Mucosa of rectum (tissue), 2 donors: ENCODE measurements at regions not wholly inside any gene's neighbourhood (a gene's known extent, or its start where the extent isn't known, plus 50 kb on each side); places are given as distances from the start of the nearest gene placed in this dataset.

Source experiments
- H3K27ac ChIP-seq, 2 donors: one replicate each; pipeline ENCODE4 v1.7.0; 2013; ENCODE audit warnings: inconsistent platforms in 2 of 2, low read depth in 2 of 2, low read length in 2 of 2
- H3K27me3 ChIP-seq, 2 donors: one replicate each; pipeline ENCODE4 v1.7.0; 2013; ENCODE audit warnings: low read length in 2 of 2; ENCODE audit not compliant: control insufficient read depth in 2 of 2, insufficient read depth in 2 of 2
- H3K36me3 ChIP-seq, 2 donors: one replicate each; pipeline ENCODE4 v1.7.0; 2013; ENCODE audit warnings: low read length in 2 of 2; ENCODE audit not compliant: control insufficient read depth in 2 of 2, insufficient read depth in 2 of 2
- H3K4me1 ChIP-seq, 2 donors: one replicate each; pipeline ENCODE4 v1.7.0; 2013; ENCODE audit warnings: low read length in 2 of 2, mild to moderate bottlenecking in 1 of 2; ENCODE audit not compliant: control insufficient read depth in 2 of 2, insufficient read depth in 2 of 2
- H3K4me3 ChIP-seq, 2 donors: one replicate each; pipeline ENCODE4 v1.7.0; 2013; ENCODE audit warnings: low read length in 2 of 2
- H3K9ac ChIP-seq, 2 donors: one replicate each; pipeline ENCODE4 v1.7.0; 2013; ENCODE audit warnings: low read length in 2 of 2, low read depth in 1 of 2, mild to moderate bottlenecking in 1 of 2
- H3K9me3 ChIP-seq, 2 donors: one replicate each; pipeline ENCODE4 v1.7.0; 2013; ENCODE audit warnings: low read length in 2 of 2; ENCODE audit not compliant: control insufficient read depth in 2 of 2
- donor health status: healthy.
- donor health status: Normal muscosa, but diverticular disease.

DNA sequence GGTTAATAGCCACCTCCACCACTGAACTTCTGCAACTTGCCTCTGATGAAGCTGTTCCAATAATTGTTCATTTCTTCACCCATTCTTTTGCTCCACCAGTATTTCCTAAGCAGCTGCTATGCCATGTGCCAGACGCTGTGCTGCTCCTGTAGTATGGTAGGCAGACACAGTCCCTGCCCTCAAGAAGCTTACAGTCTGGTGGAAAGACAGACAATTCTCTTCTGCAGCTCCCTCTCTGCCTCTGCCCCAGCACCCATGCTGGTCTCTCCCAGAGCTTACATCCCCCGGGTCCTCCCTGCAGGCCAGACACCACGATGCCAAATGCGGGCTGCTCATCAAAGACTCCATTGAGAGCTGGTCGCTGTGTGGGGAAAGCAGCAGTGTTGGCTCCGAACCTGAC, 111.6 kb upstream of the ESRRB start:
- Histone ChIP-seq H3K27me3 (no peaks in the 10 kb centered on the region), H3K4me1 (no peaks in the 10 kb centered on the region), H3K27ac (no peak overlapping the region), H3K9ac (no peak overlapping the region), H3K9me3 (no peaks in the 10 kb centered on the region), H3K36me3 (no peaks in the 10 kb centered on the region), H3K4me3 (no peak overlapping the region)

DNA sequence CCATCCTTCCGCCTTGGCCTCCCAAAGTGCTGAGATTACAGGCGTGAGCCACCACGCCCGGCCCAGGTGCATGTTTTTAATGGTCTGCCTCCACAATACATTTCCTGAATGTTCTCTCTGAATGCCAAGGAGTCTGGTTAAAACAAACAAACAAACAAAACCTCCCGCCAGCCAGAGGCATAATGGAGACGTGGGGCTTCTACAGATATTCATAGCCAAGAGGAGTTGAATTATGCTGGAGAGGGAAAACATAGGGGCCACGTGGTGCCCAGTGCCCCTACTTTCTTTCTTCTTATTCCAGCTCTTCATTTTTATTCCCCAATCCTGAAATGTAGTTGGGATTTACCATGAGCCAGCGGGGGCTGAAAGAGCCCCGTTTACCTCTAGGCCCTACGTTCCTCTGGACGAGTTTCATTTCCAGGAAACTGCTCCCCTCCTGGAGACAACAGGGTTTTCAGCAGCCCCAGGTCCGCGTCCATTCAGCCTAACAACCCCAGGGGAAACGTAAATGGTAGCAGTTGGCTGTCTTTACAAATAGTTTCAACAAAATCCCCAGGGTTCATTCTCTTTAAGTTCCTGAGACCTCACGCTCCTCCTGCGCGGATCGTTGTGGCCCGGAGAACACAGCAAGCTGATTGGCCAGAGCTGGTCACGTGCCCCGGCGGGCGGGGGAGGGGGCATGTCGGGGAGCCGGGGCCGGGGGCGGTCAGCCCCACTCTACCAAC, 108.5 kb upstream of the ESRRB start:
- Histone ChIP-seq H3K9me3 (no peaks in the 10 kb centered on the region), H3K27ac (no peak overlapping the region), H3K4me1 (no peaks in the 10 kb centered on the region), H3K4me3 (peak overlapping the region; percentile 59 to 69), H3K27me3 (no peaks in the 10 kb centered on the region), H3K9ac (peak overlapping the region in 1 of 2 donors; percentile 49), H3K36me3 (no peaks in the 10 kb centered on the region)

DNA sequence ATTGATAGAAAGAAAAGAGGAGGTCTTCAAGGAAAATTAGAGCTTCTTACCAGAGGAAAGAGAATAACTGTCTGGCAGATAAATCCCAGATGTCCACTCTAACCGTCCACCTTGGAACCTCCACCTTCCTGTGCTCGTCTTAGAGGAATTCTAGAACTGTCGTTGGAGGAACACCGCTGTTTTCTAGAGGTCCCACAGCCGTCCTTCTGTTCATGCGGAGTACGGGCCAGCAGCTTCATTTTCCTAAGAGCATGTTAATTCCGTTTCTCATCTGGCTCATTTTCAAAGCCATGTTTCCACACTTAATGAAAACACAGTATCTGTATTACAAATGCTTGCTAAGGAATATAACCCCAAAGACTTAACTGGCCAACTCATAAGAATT, 107.9 kb upstream of the ESRRB start:
- Histone ChIP-seq H3K27me3 (no peaks in the 10 kb centered on the region), H3K4me1 (no peaks in the 10 kb centered on the region), H3K36me3 (no peaks in the 10 kb centered on the region), H3K4me3 (peak overlapping the region; percentile 46 to 69), H3K9me3 (no peaks in the 10 kb centered on the region), H3K9ac (no peak overlapping the region), H3K27ac (no peak overlapping the region)

DNA sequence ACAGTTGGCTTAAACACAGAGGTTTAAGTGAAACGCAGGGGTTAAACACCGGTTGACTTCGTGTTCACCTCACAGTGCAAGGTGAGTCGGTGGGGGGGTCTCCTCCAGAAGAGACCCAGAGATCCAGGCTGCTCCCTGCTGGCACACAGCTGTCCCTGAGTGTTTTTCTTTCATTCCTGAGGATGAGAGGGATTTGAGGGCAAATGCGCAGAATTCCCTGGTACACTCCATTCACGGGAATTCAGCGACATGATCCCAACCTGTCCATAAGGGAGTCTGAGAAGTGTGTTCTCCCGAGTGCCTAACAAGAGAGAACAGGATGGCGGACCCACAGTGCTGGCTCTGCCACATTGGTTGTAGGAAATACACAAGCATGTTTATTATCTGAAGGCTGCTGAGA, 107.2 kb upstream of the ESRRB start:
- Histone ChIP-seq H3K9ac (no peak overlapping the region), H3K27ac (no peak overlapping the region), H3K36me3 (no peaks in the 10 kb centered on the region), H3K27me3 (no peaks in the 10 kb centered on the region), H3K4me1 (no peaks in the 10 kb centered on the region), H3K9me3 (no peaks in the 10 kb centered on the region), H3K4me3 (no peak overlapping the region)

DNA sequence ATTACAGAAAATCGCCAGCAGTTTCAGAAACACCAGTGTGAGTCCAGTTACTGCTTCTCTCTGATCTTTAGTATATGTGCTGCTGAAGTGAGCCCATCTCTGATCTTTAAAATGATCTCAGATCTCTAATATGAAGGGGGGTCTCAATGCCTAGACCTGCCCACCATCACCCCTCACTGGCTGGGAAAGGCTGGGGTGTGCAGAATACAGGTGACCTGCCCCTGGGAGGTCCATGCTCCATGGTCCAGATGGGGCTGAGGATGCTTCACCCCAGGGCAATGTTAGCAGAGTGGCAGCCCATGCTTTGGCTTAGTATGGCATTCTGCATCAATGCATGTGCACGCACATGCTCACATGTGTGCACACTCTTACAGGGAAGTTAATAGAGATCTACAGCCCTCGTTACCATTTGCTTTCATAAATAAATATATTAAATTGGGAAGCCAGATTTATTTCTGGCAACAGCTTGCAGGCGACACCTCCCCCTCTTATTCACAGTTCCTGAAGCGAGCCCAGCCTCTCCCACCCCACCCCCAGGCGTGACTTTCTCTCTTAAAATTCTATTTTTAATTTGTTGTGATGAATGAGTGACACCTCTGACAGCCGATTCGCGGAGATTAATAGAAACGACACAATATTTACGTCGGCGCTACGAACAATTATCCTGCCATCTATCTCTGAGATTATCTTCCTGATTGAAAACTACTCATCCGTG, 104.7 kb upstream of the ESRRB start:
- no peaks in the 10 kb centered on the region for H3K4me1 ChIP-seq
- H3K36me3 ChIP-seq: no peaks in the 10 kb centered on the region
- H3K9ac ChIP-seq: no peak overlapping the region
- H3K27me3 ChIP-seq: no peaks in the 10 kb centered on the region
- no peaks in the 10 kb centered on the region for H3K9me3 ChIP-seq
- no peak overlapping the region for H3K27ac ChIP-seq
- H3K4me3 ChIP-seq: no peak overlapping the region

DNA sequence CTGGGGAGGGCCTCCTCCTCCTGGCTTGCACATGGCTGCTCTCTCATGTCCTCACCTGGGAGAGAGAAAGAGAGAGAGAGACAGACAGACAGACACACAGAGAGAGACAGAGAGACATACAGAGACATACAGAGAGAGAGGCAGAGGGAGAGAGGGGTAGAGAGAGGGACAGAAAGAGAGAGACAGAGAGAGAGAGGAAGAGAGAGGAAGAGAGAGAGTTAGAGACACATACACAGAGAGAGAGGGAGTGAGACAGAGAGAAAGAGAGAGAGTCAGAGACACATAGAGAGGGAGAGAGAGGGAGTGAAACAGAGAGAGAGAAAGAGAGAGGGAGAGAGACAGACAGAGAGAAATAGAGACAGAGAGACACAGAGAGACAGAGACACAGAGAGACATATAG, 103.6 kb upstream of the ESRRB start:
- Histone ChIP-seq H3K9me3 (no peaks in the 10 kb centered on the region), H3K4me3 (no peak overlapping the region), H3K27ac (no peak overlapping the region), H3K27me3 (no peaks in the 10 kb centered on the region), H3K9ac (no peak overlapping the region), H3K36me3 (no peaks in the 10 kb centered on the region), H3K4me1 (no peaks in the 10 kb centered on the region)

DNA sequence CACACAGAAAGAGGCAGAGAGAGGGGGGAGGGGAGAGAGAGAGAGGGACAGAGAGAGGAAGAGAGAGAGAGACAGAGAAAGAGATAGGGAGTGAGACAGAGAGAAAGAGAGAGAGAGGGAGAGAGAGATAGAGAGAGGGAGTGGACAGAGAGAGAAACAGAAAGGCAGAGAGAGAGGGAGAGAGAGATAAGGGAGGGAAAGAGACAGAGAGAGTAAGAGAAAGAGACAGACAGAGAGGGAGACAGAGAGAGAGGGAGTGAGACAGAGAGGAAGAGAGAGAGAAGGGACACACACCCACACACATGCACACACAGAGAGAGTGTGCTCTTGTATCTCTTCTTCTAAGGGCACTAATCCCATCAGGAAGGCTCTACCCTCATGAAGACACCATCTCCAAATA, 103.2 kb upstream of the ESRRB start:
- Histone ChIP-seq H3K9me3 (no peaks in the 10 kb centered on the region), H3K27ac (no peak overlapping the region), H3K27me3 (no peaks in the 10 kb centered on the region), H3K4me3 (no peak overlapping the region), H3K4me1 (no peaks in the 10 kb centered on the region), H3K9ac (no peak overlapping the region), H3K36me3 (no peaks in the 10 kb centered on the region)

DNA sequence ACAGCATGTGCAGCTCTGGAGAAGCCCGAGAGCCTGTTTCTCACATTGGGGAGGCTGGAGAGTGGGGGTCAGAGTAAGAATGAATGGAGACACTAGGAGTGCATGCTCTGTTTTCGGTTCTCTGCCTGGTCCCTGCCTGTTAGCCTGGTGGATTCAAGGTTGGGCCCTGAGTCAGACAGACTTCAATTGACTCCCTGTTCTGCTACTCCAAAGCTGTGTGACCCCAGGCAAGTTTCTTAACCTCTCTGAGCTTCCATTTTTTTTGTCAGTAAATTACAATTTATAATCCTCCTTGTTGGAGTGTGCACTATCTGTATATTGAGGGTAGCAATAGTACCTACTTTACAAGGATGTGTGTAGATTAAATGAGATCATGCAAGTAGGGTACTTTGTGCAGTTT, 102.6 kb upstream of the ESRRB start:
- no peak overlapping the region for H3K9ac ChIP-seq
- H3K36me3 ChIP-seq: no peaks in the 10 kb centered on the region
- no peaks in the 10 kb centered on the region for H3K4me1 ChIP-seq
- no peaks in the 10 kb centered on the region for H3K27me3 ChIP-seq
- H3K4me3 ChIP-seq: no peak overlapping the region
- no peak overlapping the region for H3K27ac ChIP-seq
- H3K9me3 ChIP-seq: no peaks in the 10 kb centered on the region

DNA sequence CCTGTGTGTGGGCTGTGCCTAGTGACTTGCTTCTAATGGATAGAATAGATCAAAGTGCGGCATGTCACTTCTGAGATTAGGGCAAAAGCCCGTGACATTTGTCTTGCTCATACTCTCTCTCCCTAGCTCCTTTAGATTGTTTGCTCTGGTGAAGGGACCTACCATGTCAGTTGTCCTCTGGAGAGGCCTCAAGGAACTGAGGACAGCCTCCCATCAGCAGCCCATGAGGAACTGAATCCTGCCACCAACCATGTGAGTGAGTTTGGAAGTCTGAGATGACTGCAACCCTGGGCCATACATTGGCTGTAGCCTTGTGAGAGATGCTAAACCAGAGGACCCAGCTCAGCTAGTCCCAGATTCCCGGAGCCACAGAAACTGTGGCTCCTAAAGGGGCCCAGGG, 101.6 kb upstream of the ESRRB start:
- Histone ChIP-seq H3K27me3 (no peaks in the 10 kb centered on the region), H3K4me3 (no peak overlapping the region), H3K9me3 (no peaks in the 10 kb centered on the region), H3K36me3 (no peaks in the 10 kb centered on the region), H3K9ac (no peak overlapping the region), H3K27ac (no peak overlapping the region), H3K4me1 (no peaks in the 10 kb centered on the region)

DNA sequence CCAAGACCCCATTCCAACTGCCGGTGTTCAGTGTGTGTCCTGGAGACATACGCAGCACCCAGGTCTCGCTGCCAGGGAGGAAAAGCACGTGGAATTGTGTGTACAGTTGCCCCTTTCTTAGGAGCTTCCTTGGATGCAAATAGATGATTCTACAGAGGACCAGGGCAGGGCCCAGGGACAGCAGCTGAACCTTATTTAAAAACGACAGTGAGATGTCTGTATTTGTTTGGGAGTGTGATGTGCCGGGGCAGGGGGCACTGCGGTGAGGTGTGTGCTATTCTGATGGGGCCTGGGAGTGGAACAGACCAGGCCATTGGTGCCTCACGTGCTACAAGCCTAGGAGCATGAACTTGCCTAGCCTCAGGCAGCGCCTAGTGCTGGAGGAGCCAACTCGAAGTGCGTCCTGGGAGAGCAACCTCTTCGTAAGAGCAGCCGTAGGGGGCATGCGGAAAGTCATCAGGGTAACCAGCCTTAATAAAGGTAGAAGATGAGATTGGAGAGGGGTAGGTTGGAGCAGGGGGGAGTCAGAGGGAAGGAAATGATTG, 98.3 kb upstream of the ESRRB start:
- H3K9me3 ChIP-seq: no peaks in the 10 kb centered on the region
- H3K36me3 ChIP-seq: no peaks in the 10 kb centered on the region
- H3K4me1 ChIP-seq: no peaks in the 10 kb centered on the region
- no peak overlapping the region for H3K4me3 ChIP-seq
- H3K9ac ChIP-seq: no peak overlapping the region
- H3K27me3 ChIP-seq: no peaks in the 10 kb centered on the region
- H3K27ac ChIP-seq: no peak overlapping the region
